Activated CD4-positive, alpha-beta T cell treated with anti-CD3 and anti-CD28 coated beads, Interleukin-2, amount 10 ng/mL, durations not matched to agents 24 days and 14 days (primary cell): ENCODE measurements at regions not wholly inside any gene's neighbourhood (a gene's known extent, or its start where the extent isn't known, plus 50 kb on each side); places are given as distances from the start of the nearest gene placed in this dataset.
"Not testable (repeated sequence)": the region's sequence is repeated elsewhere in the genome, so short reads cannot be mapped to it uniquely, and the experiment has no call there.

Source experiments
- DNase-seq: peaks from one replicate; pipeline ENCODE4 v3.0.0; 2022
- H3K27ac Mint-ChIP-seq: one replicate; pipeline ENCODE4 v1.8.0; 2022; ENCODE audit warnings: mild to moderate bottlenecking, mixed read lengths
- H3K27me3 Mint-ChIP-seq: one replicate; pipeline ENCODE4 v1.8.0; 2022; ENCODE audit warnings: mixed read lengths
- H3K36me3 Mint-ChIP-seq: one replicate; pipeline ENCODE4 v1.8.0; 2022; ENCODE audit warnings: low read depth, mild to moderate bottlenecking, mixed read lengths
- H3K4me1 Mint-ChIP-seq: one replicate; pipeline ENCODE4 v1.8.0; 2021; ENCODE audit warnings: mixed read lengths
- H3K4me3 Mint-ChIP-seq: one replicate; pipeline ENCODE4 v1.8.0; 2022; ENCODE audit warnings: mild to moderate bottlenecking, moderate library complexity, mixed read lengths
- H3K9me3 Mint-ChIP-seq: one replicate; pipeline ENCODE4 v1.8.0; 2021; ENCODE audit warnings: mixed read lengths
- intact Hi-C: fragments of 100-400 bp; cut with micrococcal nuclease; formaldehyde crosslinking; loops from one replicate; pipeline ENCODE4 v1.15.1; 2023

- H3K4me3 Mint-ChIP-seq: no peak overlapping the region
- no peaks in the 10 kb centered on the region for H3K9me3 Mint-ChIP-seq
- intact Hi-C loops: no loop called here
- no peak overlapping the region for H3K27ac Mint-ChIP-seq
- no peaks in the 10 kb centered on the region for H3K4me1 Mint-ChIP-seq
- no peaks in the 10 kb centered on the region for H3K36me3 Mint-ChIP-seq
- no peaks in the 10 kb centered on the region for H3K27me3 Mint-ChIP-seq
- no peak for DNase-seq
Measured at GRCh38 chr13:90032841-90033493, 1314.5 kb upstream of the MIR17HG start.

- no peaks in the 10 kb centered on the region for H3K4me1 Mint-ChIP-seq
- intact Hi-C loops: no loop called here
- H3K36me3 Mint-ChIP-seq: no peaks in the 10 kb centered on the region
- no peak for DNase-seq
- peaks cover 15% of the 10 kb centered on the region for H3K9me3 Mint-ChIP-seq
- no peaks in the 10 kb centered on the region for H3K27me3 Mint-ChIP-seq
- no peak overlapping the region for H3K4me3 Mint-ChIP-seq
- H3K27ac Mint-ChIP-seq: no peak overlapping the region
Measured at GRCh38 chr13:90039516-90039915, 1308.0 kb upstream of the MIR17HG start.

- Mint-ChIP-seq H3K27me3 (no peaks in the 10 kb centered on the region), H3K9me3 (peaks cover 24% of the 10 kb centered on the region), H3K4me3 (no peak overlapping the region)
Measured at GRCh38 chr13:90047600-90047999, 1299.9 kb upstream of the MIR17HG start.

GRCh38 chr13:90049989-90050671 lies 1297.4 kb upstream of the MIR17HG start:
- Mint-ChIP-seq H3K36me3 (no peaks in the 10 kb centered on the region), H3K9me3 (peaks cover 13% of the 10 kb centered on the region), H3K4me3 (no peak overlapping the region)

More at GRCh38 chr13:90047600-90047999, 1299.9 kb upstream of the MIR17HG start:
- Mint-ChIP-seq H3K27ac (no peak overlapping the region), H3K36me3 (no peaks in the 10 kb centered on the region), H3K4me1 (no peaks in the 10 kb centered on the region)
- DNase-seq: no peak
- intact Hi-C loops: no loop called here

GRCh38 chr13:90055121-90055520 lies 1292.4 kb upstream of the MIR17HG start:
- H3K4me3 Mint-ChIP-seq: no peak overlapping the region

More at GRCh38 chr13:90049989-90050671, 1297.4 kb upstream of the MIR17HG start:
- intact Hi-C loops: no loop called here
- DNase-seq: no peak
- H3K27me3 Mint-ChIP-seq: no peaks in the 10 kb centered on the region
- no peaks in the 10 kb centered on the region for H3K4me1 Mint-ChIP-seq
- H3K27ac Mint-ChIP-seq: no peak overlapping the region

GRCh38 chr13:90055760-90056159 lies 1291.7 kb upstream of the MIR17HG start:
- Mint-ChIP-seq H3K9me3 (no peaks in the 10 kb centered on the region), H3K27me3 (no peaks in the 10 kb centered on the region), H3K4me3 (no peak overlapping the region), H3K27ac (no peak overlapping the region), H3K4me1 (no peaks in the 10 kb centered on the region), H3K36me3 (no peaks in the 10 kb centered on the region)
- intact Hi-C loops: no loop called here
- DNase-seq: no peak

More at GRCh38 chr13:90055121-90055520, 1292.4 kb upstream of the MIR17HG start:
- no peaks in the 10 kb centered on the region for H3K36me3 Mint-ChIP-seq
- no peaks in the 10 kb centered on the region for H3K27me3 Mint-ChIP-seq
- no peaks in the 10 kb centered on the region for H3K9me3 Mint-ChIP-seq
- no peak overlapping the region for H3K27ac Mint-ChIP-seq
- intact Hi-C loops: no loop called here
- no peaks in the 10 kb centered on the region for H3K4me1 Mint-ChIP-seq
- no peak for DNase-seq

GRCh38 chr13:90064226-90064625 lies 1283.3 kb upstream of the MIR17HG start:
- H3K36me3 Mint-ChIP-seq, H3K4me3 Mint-ChIP-seq, DNase-seq, H3K27me3 Mint-ChIP-seq, intact Hi-C loops, H3K9me3 Mint-ChIP-seq, H3K27ac Mint-ChIP-seq, H3K4me1 Mint-ChIP-seq: not testable (repeated sequence)

- H3K4me3 Mint-ChIP-seq: no peak overlapping the region
- H3K27me3 Mint-ChIP-seq: no peaks in the 10 kb centered on the region
- DNase-seq: no peak
- intact Hi-C loops: no loop called here
- H3K4me1 Mint-ChIP-seq: no peaks in the 10 kb centered on the region
- H3K36me3 Mint-ChIP-seq: no peaks in the 10 kb centered on the region
- H3K9me3 Mint-ChIP-seq: peaks cover 5% of the 10 kb centered on the region
- no peak overlapping the region for H3K27ac Mint-ChIP-seq
Measured at GRCh38 chr13:90068658-90069057, 1278.8 kb upstream of the MIR17HG start.

- Mint-ChIP-seq H3K27me3 (no peaks in the 10 kb centered on the region), H3K36me3 (no peaks in the 10 kb centered on the region), H3K9me3 (peaks cover 5% of the 10 kb centered on the region), H3K4me3 (no peak overlapping the region), H3K4me1 (no peaks in the 10 kb centered on the region), H3K27ac (no peak overlapping the region)
- DNase-seq: no peak
- intact Hi-C loops: no loop called here
Measured at GRCh38 chr13:90070362-90070761, 1277.1 kb upstream of the MIR17HG start.

- DNase-seq: no peak
- intact Hi-C loops: no loop called here
- no peaks in the 10 kb centered on the region for H3K27me3 Mint-ChIP-seq
- H3K9me3 Mint-ChIP-seq: peaks cover 3% of the 10 kb centered on the region
- H3K27ac Mint-ChIP-seq: no peak overlapping the region
- no peak overlapping the region for H3K4me3 Mint-ChIP-seq
- H3K4me1 Mint-ChIP-seq: no peaks in the 10 kb centered on the region
- no peaks in the 10 kb centered on the region for H3K36me3 Mint-ChIP-seq
Measured at GRCh38 chr13:90070837-90071525, 1276.5 kb upstream of the MIR17HG start.

GRCh38 chr13:90084684-90085290 lies 1262.7 kb upstream of the MIR17HG start:
- intact Hi-C loops: no loop called here
- Mint-ChIP-seq H3K9me3 (no peaks in the 10 kb centered on the region), H3K4me1 (no peaks in the 10 kb centered on the region), H3K36me3 (no peaks in the 10 kb centered on the region), H3K27me3 (no peaks in the 10 kb centered on the region), H3K4me3 (no peak overlapping the region), H3K27ac (no peak overlapping the region)
- no peak for DNase-seq

GRCh38 chr13:90089051-90089450 lies 1258.4 kb upstream of the MIR17HG start:
- Mint-ChIP-seq H3K9me3 (no peaks in the 10 kb centered on the region), H3K27me3 (no peaks in the 10 kb centered on the region), H3K27ac (no peak overlapping the region), H3K4me1 (no peaks in the 10 kb centered on the region), H3K36me3 (no peaks in the 10 kb centered on the region), H3K4me3 (no peak overlapping the region)
- intact Hi-C loops: no loop called here
- DNase-seq: no peak

GRCh38 chr13:90091611-90092010 lies 1255.9 kb upstream of the MIR17HG start:
- intact Hi-C loops: no loop called here
- no peaks in the 10 kb centered on the region for H3K27me3 Mint-ChIP-seq
- H3K27ac Mint-ChIP-seq: no peak overlapping the region
- H3K36me3 Mint-ChIP-seq: no peaks in the 10 kb centered on the region
- no peaks in the 10 kb centered on the region for H3K4me1 Mint-ChIP-seq
- H3K9me3 Mint-ChIP-seq: peaks cover 4% of the 10 kb centered on the region
- DNase-seq: no peak
- no peak overlapping the region for H3K4me3 Mint-ChIP-seq

- H3K27ac Mint-ChIP-seq: no peak overlapping the region
- no peak for DNase-seq
- intact Hi-C loops: no loop called here
- no peaks in the 10 kb centered on the region for H3K4me1 Mint-ChIP-seq
- no peaks in the 10 kb centered on the region for H3K36me3 Mint-ChIP-seq
- no peak overlapping the region for H3K4me3 Mint-ChIP-seq
- H3K27me3 Mint-ChIP-seq: no peaks in the 10 kb centered on the region
- H3K9me3 Mint-ChIP-seq: peaks cover 4% of the 10 kb centered on the region
Measured at GRCh38 chr13:90094357-90094756, 1253.1 kb upstream of the MIR17HG start.
